Endodermal cell (in vitro differentiated cells): ENCODE measurements at regions not wholly inside any gene's neighbourhood (a gene's known extent, or its start where the extent isn't known, plus 50 kb on each side); places are given as distances from the start of the nearest gene placed in this dataset.
A peak's percentile ranks its signal among the peaks of the same experiment; 100 is the strongest.

Source experiments
- DNase-seq: peaks from one replicate; pipeline ENCODE4 v3.0.0-alpha.2; 2017
- H3K27ac ChIP-seq: 2 replicates; pipeline ENCODE4 v1.5.1; 2013; ENCODE audit warnings: mild to moderate bottlenecking, low read depth, low read length, moderate library complexity
- H3K27me3 ChIP-seq: 2 replicates; pipeline ENCODE4 v1.6.1; 2013; ENCODE audit warnings: mild to moderate bottlenecking, low read length, moderate library complexity; ENCODE audit not compliant: insufficient read depth, control insufficient read depth, poor library complexity, severe bottlenecking
- H3K36me3 ChIP-seq: 2 replicates; pipeline ENCODE4 v1.7.0; 2013; ENCODE audit warnings: mild to moderate bottlenecking, low read length, moderate library complexity; ENCODE audit not compliant: control insufficient read depth, insufficient read depth
- H3K4me1 ChIP-seq: one replicate; pipeline ENCODE4 v1.7.0; 2013; ENCODE audit warnings: low read length; ENCODE audit not compliant: control insufficient read depth, insufficient read depth
- H3K4me3 ChIP-seq: 2 replicates; pipeline ENCODE4 v1.5.1; 2013; ENCODE audit warnings: mild to moderate bottlenecking, low read length, moderate library complexity
- H3K9ac ChIP-seq: 2 replicates; pipeline ENCODE4 v1.6.1; 2013; ENCODE audit warnings: mild to moderate bottlenecking, low read length, moderate library complexity; ENCODE audit not compliant: poor library complexity, severe bottlenecking; ENCODE audit errors: extremely low read depth
- H3K9me3 ChIP-seq: 2 replicates; pipeline ENCODE4 v1.6.1; 2013; ENCODE audit warnings: mild to moderate bottlenecking, low read length, moderate library complexity; ENCODE audit not compliant: control insufficient read depth
- H3K27ac Mint-ChIP-seq: 2 replicates; pipeline ENCODE4 v1.8.0; 2020; ENCODE audit warnings: mixed read lengths
- H3K27me3 Mint-ChIP-seq: 2 replicates; pipeline ENCODE4 v1.8.0; 2021; ENCODE audit warnings: mild to moderate bottlenecking, mixed read lengths; ENCODE audit not compliant: insufficient read depth
- H3K36me3 Mint-ChIP-seq: 2 replicates; pipeline ENCODE4 v1.8.0; 2020; ENCODE audit warnings: low read depth, mixed read lengths
- H3K4me1 Mint-ChIP-seq: 2 replicates; pipeline ENCODE4 v1.8.0; 2020; ENCODE audit warnings: mixed read lengths
- H3K4me3 Mint-ChIP-seq: 2 replicates; pipeline ENCODE4 v1.8.0; 2020; ENCODE audit warnings: mild to moderate bottlenecking, moderate library complexity, mixed read lengths
- H3K9me3 Mint-ChIP-seq: 2 replicates; pipeline ENCODE4 v1.8.0; 2020; ENCODE audit warnings: mild to moderate bottlenecking, mixed read lengths
- CTCF ChIP-seq: fragments of 200-600 bp; sonication (generic); conservative IDR thresholded peaks from 2 replicates; pipeline ENCODE4 v1.5.0; 2021; ENCODE audit warnings: antibody characterized with exemption, mild to moderate bottlenecking
- WGBS, 2 experiments: methylation state at CpG; one replicate each; pipeline versions ENCODE4 v1.1.5 to v1.1.7; 2013; ENCODE audit warnings: missing lambda C conversion rate in 2 of 2, mixed read lengths in 1 of 2; ENCODE audit not compliant: insufficient coverage in 1 of 2, insufficient read length in 1 of 2; 5-methylcytosine and 5-hydroxymethylcytosine counted together

- TF ChIP-seq CTCF, result no peak
These were observed 128.7 kb downstream of the PDCD6IP start for GRCh38 chr3:33926998-33927605.

GRCh38 chr3:33929813-33930212, 131.4 kb downstream of the PDCD6IP start:
- no peaks in the 10 kb centered on the region for H3K4me1 ChIP-seq
- H3K4me3 ChIP-seq, result no peak overlapping the region
- H3K36me3 ChIP-seq, result no peaks in the 10 kb centered on the region
- WGBS, 2 experiments, result 83 to 93% methylated on average over 1 to 2 of the region's 2 CpGs
- no peak for TF ChIP-seq CTCF
- H3K27me3 ChIP-seq, result no peaks in the 10 kb centered on the region
- Mint-ChIP-seq H3K27me3 (peaks cover 15% of the 10 kb centered on the region), H3K9me3 (no peaks in the 10 kb centered on the region), H3K36me3 (no peaks in the 10 kb centered on the region), H3K4me3 (no peak overlapping the region), H3K4me1 (peaks cover 8% of the 10 kb centered on the region), H3K27ac (no peak overlapping the region)
- no peak overlapping the region for H3K9ac ChIP-seq
- H3K27ac ChIP-seq, result no peak overlapping the region
- H3K9me3 ChIP-seq, result no peaks in the 10 kb centered on the region
- no peak for DNase-seq

More at GRCh38 chr3:33926998-33927605, 128.7 kb downstream of the PDCD6IP start:
- H3K36me3 Mint-ChIP-seq, result no peaks in the 10 kb centered on the region
- H3K9ac ChIP-seq, result no peak overlapping the region
- H3K4me1 Mint-ChIP-seq, result peaks cover 1% of the 10 kb centered on the region
- H3K27me3 Mint-ChIP-seq, result peaks cover 23% of the 10 kb centered on the region
- no peaks in the 10 kb centered on the region for H3K9me3 ChIP-seq
- H3K27ac Mint-ChIP-seq, result no peak overlapping the region
- H3K4me1 ChIP-seq, result no peaks in the 10 kb centered on the region
- H3K27ac ChIP-seq, result no peak overlapping the region
- H3K36me3 ChIP-seq, result no peaks in the 10 kb centered on the region
- 87 to 100% methylated on average over 3 of the region's 3 CpGs for WGBS, 2 experiments
- no peaks in the 10 kb centered on the region for H3K9me3 Mint-ChIP-seq
- DNase-seq, result peak; percentile 16
- H3K4me3 ChIP-seq, result no peak overlapping the region
- H3K4me3 Mint-ChIP-seq, result no peak overlapping the region
- no peaks in the 10 kb centered on the region for H3K27me3 ChIP-seq

GRCh38 chr3:33931512-33931911, 133.1 kb downstream of the PDCD6IP start:
- Histone ChIP-seq H3K27me3 (no peaks in the 10 kb centered on the region), H3K4me1 (no peaks in the 10 kb centered on the region), H3K27ac (no peak overlapping the region), H3K4me3 (no peak overlapping the region), H3K36me3 (no peaks in the 10 kb centered on the region), H3K9ac (no peak overlapping the region), H3K9me3 (no peaks in the 10 kb centered on the region)
- no peaks in the 10 kb centered on the region for H3K36me3 Mint-ChIP-seq
- no peak overlapping the region for H3K4me3 Mint-ChIP-seq
- peaks cover 8% of the 10 kb centered on the region for H3K4me1 Mint-ChIP-seq
- peaks cover 4% of the 10 kb centered on the region for H3K27me3 Mint-ChIP-seq
- no peak for DNase-seq
- no peak for TF ChIP-seq CTCF
- peaks cover 3% of the 10 kb centered on the region for H3K9me3 Mint-ChIP-seq
- no peak overlapping the region for H3K27ac Mint-ChIP-seq
